ENCODE measurements at regions not wholly inside any gene's neighbourhood (a gene's known extent, or its start where the extent isn't known, plus 50 kb on each side); places are given as distances from the start of the nearest gene placed in this dataset.
"Not testable (repeated sequence)": the region's sequence is repeated elsewhere in the genome, so short reads cannot be mapped to it uniquely, and the experiment has no call there.

DNA sequence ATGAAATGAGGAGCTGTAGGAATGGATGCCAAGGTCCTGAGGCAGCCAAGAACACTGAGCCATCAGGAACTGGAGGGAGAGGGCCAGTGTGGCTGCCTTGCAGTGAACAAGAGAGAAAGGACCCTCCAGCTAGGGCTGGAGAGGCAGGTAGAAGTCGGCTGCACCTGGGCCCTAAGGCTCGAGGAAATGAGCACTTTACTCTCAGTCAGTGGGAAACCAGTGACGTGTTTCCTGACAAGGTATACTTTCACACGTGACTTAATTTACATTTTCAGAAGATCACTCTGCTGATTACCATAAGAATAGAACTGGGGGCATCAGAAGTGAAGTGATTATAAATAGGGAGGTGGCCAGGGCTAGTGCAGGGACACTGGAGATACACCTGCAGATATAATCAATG, 115.2 kb downstream of the C17orf67 start:
- TF ChIP-seq, protein P1, sequence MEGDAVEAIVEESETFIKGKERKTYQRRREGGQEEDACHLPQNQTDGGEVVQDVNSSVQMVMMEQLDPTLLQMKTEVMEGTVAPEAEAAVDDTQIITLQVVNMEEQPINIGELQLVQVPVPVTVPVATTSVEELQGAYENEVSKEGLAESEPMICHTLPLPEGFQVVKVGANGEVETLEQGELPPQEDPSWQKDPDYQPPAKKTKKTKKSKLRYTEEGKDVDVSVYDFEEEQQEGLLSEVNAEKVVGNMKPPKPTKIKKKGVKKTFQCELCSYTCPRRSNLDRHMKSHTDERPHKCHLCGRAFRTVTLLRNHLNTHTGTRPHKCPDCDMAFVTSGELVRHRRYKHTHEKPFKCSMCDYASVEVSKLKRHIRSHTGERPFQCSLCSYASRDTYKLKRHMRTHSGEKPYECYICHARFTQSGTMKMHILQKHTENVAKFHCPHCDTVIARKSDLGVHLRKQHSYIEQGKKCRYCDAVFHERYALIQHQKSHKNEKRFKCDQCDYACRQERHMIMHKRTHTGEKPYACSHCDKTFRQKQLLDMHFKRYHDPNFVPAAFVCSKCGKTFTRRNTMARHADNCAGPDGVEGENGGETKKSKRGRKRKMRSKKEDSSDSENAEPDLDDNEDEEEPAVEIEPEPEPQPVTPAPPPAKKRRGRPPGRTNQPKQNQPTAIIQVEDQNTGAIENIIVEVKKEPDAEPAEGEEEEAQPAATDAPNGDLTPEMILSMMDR (conservative IDR thresholded peaks at IDR 0.05; ENCODE audit: low read depth, low read length): no peak
- no peak overlapping the region for H3K4me3 ChIP-seq (ENCODE audit: low read depth, low read length)
- no peak for DNase-seq (ENCODE audit: low read depth)

DNA sequence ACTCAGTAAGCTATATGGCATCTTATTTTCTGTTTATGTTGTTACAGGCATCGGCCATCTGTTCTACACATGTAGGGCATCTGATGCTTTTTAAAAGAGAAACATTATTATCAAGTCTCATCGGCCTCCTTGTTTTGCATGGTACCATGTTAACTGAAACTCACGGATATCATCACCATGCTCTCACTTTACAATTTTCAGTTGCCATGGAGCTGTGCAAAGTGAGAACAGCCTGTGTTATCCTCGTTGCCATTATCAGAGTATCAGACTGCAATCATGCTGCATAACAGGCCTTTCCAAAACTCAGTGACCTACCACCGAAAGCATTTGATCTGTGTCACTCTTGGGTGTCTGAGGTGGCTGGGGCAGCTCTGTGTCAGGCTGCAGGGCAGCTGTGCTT, 110.3 kb downstream of the C17orf67 start:
- TF ChIP-seq, protein P1 (conservative IDR thresholded peaks at IDR 0.05; ENCODE audit: low read depth, low read length): no peak
- H3K4me3 ChIP-seq (ENCODE audit: low read depth, low read length): no peak overlapping the region
- DNase-seq (ENCODE audit: low read depth): no peak

DNA sequence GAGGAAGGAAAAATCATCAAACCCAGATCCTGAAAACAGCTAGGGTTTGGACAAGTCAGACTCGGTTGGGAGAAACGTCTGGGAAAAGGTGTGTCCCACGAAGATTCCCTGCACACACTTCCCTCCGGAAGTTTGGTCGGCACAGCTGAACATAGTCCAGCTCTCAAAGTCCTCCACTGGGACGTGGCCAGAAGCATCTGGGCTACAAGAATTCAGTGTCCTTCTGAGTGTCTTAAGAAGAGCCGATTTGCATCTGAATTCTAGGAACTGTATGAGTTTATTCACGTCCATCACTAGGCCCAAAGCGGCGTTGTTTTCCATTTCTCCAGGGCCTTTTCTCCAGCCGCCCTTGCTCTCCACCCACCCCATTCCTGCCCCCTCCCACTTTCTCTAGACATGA, 109.1 kb downstream of the C17orf67 start:
- TF ChIP-seq, protein P1 (conservative IDR thresholded peaks at IDR 0.05; ENCODE audit: low read depth, low read length): no peak
- H3K4me3 ChIP-seq (ENCODE audit: low read depth, low read length): no peak overlapping the region
- no peak for DNase-seq (ENCODE audit: low read depth)

DNA sequence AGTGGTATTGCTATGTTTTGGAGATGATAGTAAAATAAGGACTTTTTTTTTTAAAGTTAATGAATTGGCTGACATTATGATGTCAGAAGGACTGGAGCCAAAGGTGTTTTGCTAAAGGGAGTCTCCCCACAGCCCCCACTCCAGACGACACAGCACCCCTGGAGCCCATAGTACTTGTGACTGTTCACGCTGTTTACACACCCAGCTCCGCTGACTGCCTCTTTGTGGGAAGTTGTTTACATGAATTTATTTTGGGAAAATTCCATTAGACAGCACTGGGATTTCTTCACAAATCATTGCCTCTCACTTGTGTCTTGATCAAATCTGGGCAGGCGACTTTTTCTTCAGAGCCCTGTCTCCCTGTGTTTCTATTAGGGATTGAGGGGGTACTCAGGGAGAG, 108.6 kb downstream of the C17orf67 start:
- DNase-seq (ENCODE audit: low read depth): no peak
- no peak overlapping the region for H3K4me3 ChIP-seq (ENCODE audit: low read depth, low read length)
- TF ChIP-seq, protein P1 (conservative IDR thresholded peaks at IDR 0.05; ENCODE audit: low read depth, low read length): no peak

DNA sequence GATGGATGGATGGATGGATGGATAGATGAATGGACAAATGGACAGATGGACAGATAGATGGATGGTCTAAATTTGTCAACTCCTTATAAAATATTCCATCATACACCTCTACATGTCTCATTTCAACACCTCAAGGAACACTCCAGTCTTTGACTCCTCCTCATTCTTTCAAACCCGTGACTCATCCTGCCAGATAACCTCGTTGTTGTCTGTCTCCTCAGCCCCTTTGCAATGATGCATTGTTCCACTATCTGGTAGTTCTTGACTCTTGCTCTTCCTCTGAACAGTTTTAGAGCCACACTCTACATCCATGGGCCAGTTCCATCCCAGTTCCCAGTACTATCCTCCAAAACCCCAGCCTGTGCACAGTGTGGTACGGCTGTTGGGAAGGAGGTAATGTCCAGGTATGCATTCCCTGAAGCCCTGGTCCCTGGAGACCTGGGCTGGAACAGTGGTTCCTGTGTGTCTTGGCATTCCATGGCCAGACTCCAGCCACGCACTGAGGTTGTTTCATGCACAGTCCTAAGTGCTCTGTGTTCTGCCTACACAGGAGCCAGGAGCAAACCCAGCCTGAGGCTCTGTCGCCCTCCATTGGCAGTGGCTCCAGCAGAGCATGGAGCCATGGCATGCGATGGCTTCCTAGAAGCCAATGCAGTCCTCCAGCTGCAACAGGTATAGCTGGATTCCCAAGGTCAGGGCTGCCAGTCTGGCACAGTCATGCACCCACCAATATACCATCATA, 105.7 kb downstream of the C17orf67 start:
- no peak overlapping the region for H3K4me3 ChIP-seq (ENCODE audit: low read depth, low read length)
- no peak for DNase-seq (ENCODE audit: low read depth)
- TF ChIP-seq, protein P1 (conservative IDR thresholded peaks at IDR 0.05; ENCODE audit: low read depth, low read length): no peak

DNA sequence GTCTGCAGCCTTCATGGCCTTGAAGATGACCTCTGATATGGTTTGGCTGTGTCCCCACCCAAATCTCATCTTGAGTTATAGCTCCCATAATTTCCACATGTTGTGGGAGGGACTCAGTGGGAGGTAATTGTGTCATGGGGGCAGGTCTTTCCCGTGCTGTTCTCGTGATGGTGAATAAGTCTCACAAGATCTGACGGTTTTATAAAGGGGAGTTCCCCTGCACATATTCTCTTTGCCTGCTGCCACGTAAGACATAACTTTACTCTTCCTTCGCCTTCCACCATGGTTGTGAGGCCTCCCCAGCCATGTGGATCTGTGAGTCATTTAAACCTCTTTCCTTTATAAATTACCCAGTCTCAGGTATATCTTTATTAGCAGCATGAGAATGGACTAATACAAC, 102.6 kb downstream of the C17orf67 start:
- H3K4me3 ChIP-seq (ENCODE audit: low read depth, low read length); DNase-seq (ENCODE audit: low read depth): not testable (repeated sequence)

DNA sequence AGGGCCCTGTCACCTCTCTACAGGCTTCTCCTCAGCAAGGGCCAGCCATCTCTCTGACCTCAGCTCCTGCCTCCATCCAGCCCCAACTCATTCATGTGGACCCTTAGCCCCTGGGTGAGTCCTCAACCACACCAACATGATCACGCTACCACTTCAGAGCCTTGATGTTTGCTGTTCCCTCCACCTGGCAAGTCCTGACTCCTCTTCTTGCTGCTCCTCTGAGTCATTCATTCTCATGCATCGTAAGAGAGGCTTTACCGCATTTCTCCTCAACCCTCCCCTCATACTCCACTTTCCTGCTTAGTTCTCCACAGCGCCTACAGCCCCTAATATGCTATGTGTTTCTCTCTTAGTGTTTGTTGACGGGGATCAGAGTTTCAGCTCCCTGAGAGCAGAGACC, 99.9 kb downstream of the C17orf67 start:
- DNase-seq (ENCODE audit: low read depth): no peak
- no peak overlapping the region for H3K4me3 ChIP-seq (ENCODE audit: low read depth, low read length)
- TF ChIP-seq, protein P1 (conservative IDR thresholded peaks at IDR 0.05; ENCODE audit: low read depth, low read length): no peak

Data from epithelial cell of proximal tubule (primary cell).